ENCODE measurements at regions not wholly inside any gene's neighbourhood (a gene's known extent, or its start where the extent isn't known, plus 50 kb on each side); places are given as distances from the start of the nearest gene placed in this dataset.
"Not testable (repeated sequence)": the region's sequence is repeated elsewhere in the genome, so short reads cannot be mapped to it uniquely, and the experiment has no call there.

DNA sequence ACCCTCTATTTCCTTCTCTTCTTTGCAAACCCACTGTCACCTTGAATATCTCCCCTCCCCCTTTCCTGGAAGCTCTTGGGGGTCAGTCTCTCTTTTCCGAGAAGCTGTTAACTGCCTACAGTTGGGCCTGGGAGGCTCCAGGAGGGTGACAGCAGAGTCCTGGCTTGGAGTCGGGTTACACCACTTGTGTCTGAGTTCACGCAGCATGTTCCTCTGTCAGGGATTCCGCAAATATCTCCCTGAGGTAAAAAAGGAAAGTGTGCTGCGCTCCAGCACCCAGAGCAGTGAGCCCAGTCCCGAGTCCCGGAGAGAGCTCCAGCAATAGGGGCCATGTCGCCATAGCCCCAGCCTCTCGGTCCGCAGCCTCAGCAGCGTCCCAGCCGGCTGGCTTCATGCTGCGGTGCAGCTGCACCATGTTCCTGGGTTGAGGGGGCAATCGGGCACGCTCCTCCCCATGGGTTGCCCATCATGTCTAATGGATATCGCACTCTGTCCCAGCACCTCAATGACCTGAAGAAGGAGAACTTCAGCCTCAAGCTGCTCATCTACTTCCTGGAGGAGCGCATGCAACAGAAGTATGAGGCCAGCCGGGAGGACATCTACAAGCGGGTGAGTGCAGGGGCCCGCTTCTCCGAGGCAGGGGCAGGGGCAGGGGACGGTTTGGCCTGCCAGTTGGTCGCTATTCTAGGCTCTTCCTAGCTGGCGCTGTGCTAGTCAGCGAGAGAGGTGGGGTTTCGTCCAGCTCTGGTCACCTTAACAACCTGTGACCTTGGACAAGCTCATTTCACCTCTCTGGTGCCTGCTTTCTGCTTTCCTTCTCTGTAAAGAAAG is 101.3 kb upstream of the SEC22B start:
- not testable (repeated sequence) for DNase-seq

DNA sequence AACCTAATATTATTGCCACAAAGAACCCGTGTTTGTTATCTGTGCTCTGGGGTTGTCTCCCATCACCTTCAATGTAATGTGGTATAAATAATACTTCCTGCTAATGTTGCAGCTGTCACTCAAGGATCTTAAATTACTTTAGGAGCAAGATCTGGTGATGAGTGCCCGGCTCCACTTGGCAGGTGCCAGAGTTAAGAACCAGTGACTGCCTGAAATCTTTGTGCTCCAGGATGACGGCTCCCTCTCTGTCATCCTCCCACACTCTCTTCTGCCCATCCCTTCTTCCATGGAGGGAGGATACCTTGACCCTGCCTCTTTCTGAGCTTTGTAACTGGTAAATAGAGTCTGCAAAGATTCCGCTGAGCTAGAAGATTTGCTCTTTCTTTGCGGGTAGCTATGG is 100.4 kb upstream of the SEC22B start:
- not testable (repeated sequence) for DNase-seq

DNA sequence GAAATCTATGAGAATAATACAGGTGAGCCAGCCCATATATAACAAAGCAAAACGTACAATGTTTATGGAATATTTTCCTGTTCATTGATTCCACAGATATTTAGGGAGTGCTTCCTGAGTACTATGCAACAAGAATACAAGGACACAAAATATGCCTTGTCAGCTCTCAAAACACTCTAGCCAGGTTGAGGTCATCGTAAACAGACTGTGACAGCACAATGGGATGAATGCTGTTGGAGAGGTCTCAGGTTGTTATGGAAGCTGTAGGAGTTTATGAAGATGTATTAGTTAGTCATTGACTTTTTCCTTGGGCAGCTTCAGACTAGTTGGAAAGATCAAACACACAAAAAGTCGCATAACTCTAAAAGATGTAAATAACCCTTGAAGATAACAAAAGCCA is 98.1 kb upstream of the SEC22B start:
- DNase-seq: not testable (repeated sequence)

DNA sequence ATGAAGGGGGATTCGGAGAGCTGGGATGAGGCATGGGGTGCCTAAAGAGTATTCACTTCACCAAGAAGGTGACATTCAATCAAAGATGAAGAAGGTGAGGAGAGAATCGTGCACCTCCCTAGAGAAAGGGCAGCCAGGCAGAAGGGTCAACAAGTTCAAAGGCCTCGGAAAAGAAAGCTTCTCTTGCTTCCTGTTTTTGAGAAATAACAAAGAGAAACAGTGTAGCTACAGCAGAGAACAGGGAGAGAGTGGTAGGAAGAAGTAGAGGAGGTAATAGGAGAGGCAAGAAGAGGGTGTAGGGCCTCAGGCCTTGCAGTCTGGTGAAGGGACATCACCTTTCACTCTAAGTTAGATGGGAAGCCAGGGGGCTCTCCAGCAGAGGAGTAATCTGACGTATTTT is 97.0 kb upstream of the SEC22B start:
- not testable (repeated sequence) for DNase-seq

DNA sequence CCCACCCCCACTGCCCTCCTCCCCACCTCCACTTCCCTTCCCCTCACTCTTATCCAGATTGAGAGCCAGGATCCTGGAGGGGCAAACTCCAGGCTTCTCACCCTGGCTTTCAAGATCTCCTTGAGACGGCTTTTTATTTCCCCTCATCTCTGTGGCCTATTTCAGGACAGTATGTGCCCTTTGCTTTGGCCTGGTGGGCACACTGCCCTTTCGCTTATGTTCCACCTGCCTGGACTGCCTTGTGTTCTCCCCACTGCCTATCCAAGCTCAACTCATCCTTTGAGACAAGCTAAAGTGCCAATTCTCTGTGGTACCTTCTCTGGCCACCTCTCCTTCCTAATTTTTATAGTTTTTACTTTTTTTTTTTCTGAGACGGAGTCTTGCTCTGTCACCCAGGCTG is 95.9 kb upstream of the SEC22B start:
- not testable (repeated sequence) for DNase-seq

DNA sequence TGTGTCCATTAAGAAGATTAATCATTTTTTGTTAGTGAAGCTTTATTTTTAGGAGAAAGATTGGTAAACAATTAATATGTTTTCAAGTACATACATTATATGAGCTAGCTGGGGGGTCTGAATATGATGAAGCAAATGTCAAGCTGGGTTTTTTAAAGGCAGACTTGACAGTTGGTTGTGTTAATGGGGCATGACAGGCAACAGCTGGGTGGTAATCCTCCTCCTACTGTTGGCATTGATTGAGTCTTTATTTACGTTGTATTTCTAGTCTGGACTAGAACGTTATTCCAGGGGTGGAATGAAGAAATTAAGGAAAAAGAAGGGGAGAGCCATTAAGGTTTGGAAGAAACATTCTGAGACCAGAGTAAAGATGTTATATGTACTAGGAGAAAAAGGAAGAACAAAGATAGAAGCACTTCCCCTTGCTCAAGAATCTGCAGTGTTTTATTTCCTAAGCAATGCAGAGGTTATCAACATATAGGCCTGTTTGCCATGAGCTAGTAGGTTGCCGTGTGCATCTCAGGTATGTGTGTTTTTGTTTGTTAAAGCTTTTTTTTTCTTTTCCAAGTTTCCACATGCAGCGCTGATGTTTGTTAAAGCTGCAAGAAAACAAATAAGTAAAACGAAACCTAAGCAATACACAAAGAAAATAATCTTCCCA is 95.4 kb upstream of the SEC22B start:
- DNase-seq: not testable (repeated sequence)

DNA sequence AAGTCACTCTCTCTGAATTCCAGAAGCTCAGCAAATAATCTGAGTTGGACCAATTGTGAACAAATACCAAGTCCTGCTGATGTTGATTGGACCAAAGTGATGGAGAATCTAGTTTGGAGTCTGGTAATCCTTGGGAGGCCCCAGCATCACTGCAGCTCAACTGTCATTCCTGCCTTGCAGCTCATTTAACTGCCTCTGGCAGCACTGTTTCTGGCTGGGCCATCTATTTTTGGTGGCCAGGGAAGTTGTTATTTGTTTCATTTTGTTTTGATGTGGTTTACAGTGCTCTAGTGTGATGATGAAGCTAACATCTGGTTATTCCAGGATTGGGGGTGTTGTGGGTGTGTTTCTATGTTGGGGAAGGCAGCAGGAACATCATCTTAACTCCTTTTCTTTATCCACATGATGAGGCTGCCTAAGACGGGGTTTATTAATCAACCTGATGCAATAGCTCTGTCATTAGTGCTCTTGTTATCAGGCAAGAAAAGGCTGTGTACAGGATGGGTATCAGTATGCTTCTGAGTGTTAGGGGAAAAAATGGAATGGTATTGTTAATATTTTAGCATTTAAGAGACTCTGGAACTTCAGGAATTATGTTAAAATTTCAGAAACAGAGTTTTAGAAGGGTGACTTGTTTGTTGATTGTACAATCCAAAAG is 91.7 kb upstream of the SEC22B start:
- DNase-seq: not testable (repeated sequence)

DNA sequence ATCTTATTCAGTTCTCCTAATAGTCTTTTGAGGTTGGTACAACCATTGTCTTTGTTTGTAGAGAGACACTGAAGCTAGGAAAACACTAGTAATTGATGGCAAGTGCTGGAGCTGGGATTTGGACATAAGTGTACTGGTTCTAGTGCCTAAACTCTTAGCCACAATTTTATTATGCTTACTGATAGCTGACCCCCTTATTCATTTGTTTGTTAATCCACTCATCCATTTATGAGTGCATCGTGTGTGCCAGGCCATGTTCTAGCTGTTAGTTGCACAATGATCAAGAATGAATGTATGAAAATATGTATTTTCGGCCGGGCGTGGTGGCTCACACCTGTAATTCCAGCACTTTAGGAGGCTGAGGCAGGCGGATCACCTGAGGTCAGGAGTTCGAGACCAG is 88.2 kb upstream of the SEC22B start:
- DNase-seq: not testable (repeated sequence)

DNA sequence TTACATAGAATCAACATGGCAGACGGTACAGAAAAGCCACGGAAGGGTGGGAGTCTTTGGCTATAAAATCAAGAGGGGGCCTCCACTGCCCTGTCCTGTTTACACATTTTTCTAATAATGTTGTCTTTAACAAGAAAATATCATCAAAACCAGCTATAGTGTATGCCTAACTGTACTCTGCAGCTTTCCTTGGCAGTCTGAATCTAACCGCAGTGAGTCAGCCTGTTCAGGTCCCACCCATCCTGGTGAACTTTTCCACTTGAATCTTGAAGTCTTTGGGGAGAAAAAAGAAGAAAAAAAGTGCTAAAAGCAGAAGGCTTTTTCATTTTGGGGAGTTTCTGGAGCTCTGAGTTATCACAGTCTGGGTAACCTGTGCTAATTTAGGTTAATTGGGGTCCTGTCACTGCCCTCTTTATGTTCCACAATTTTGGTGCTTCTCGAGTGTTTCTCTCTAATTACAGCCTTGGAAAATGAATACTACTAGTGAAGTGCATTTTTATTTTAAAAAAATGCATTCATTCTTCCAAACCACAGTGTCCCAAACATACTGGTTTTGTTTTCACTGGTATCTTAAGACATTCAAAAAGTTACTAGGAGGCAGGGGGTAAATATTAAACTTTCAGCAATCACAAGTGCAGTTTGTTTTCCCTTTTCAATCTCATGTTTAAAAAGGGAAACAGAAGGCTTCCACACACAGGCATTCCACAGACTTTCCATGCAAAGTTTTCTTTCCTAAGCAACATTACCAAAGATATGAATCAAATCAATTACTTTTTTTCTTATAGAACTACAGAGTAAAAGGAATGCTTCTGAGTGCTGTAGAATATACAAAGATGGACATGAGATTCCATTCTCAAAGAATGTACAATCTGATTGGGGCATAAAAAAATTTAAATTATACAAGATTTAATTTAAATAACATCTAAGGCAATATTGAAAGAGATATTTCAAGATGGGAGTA is 86.8 kb upstream of the SEC22B start:
- DNase-seq: not testable (repeated sequence)

DNA sequence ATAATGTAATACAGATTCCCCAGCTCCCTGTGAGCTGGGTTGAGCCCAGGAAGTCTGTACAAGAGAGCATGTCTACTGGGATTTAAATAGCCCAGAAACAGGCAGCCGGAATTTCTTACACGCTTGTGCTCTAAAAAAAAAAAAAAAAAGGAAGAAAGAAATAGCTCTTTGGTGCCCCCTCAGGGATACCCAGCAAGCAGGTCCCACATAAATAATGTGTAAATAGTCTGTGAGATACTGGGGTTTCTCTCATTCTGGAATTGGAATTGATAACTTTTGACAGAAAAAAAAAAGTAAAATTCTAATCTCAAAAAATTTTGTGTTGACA is 81.4 kb upstream of the SEC22B start:
- not testable (repeated sequence) for DNase-seq

DNA sequence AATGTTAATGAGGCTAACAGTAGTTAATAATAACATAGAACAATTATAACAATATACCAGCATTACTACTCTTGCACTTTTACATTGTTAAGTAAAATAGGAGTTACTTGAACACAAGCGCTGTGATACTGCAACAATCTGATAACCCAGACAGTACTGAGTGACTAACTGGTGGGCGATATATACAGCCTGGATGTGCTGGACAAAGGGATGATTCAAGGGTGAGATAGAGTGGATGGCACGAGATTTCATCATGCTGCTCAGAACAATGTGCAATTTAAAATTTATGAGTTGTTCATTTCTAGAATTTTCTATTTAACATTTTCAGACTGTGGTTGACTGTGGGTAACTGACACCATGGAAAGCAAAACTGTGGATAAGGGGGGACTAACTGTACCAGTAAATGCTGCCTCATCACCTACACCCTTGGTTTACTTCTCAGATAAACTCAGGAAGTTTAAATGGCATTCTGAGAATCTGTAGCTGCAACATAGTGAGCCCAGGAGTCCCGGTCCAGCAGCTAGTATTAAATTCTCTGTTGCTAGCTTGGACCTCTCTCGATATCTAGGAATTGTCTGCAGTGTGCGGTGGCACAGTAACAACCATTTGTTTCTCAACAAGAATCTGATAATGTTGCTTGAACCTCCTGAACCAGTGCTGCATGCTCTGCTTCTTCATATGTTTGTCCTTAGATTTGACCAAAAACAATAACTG is 80.9 kb upstream of the SEC22B start:
- not testable (repeated sequence) for DNase-seq

DNA sequence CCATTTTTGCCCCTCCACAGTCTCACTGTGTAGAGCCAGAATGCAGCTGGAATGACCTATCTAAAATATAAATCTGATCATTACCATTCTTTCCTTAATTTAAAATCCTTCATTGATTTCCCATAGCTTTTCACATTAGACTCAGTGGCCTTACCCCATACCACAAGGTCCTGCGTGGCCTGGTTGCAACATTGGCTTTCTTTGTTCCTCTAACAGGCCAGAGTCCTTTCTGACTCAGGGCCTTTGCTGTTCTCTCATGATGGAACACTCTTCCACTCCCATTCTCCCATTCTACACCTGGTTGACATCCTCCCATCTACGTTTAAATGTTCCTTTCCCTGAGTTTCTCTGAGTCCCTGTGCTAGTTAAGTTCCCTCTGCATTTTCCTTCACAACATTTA is 74.4 kb upstream of the SEC22B start:
- not testable (repeated sequence) for DNase-seq

DNA sequence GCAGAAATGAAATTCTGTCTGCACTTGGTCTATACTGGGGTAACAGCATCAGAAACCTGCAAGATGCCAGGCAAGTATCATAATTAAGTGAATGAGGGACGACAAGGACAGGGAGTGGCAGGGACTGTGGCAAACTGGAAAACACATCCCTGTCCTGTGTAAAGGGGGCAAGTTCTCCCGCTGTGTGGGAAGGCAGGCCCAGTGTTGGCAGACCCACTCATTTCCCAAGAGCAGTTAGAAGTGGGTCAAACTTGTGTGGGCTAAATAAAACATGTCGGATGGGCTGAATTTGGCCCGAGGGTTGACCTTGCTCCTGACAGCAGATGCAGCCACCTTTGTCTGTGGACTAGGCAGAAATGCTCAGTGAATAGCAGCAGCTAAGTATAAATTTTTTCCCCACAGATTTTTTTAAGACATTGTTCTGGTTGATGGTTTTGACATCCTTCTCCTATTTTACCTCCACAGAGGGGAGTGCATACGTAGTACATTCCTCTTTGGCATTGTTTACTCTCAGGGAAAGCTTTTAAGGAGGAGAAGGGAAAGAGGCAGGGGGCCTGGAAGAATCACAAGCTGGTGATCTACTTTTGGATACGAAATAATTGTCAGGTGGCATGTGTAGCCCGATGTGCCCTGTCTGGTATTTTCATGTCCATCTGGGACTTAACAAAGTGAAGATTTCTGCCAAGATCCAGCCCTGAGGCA is 72.6 kb upstream of the SEC22B start:
- not testable (repeated sequence) for DNase-seq

DNA sequence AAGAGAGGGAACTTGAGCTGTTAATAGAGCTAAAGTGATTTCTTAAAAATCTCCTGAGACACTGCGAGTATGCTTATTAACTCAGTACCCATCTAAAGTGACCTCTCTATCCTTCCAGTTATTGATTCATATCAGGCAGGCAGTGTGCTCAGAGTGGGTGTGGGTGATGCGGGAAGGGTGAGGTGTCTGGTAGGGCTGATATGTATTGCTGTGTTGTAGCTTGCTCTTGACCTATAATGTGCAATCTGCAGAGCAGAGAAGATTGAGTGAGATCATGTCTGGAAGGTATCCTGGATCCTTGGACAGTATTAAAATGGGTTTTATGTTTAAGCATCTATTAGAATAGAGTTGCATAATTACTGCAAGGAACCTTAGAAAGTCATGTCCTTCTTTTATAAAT is 71.9 kb upstream of the SEC22B start:
- DNase-seq: not testable (repeated sequence)

DNA sequence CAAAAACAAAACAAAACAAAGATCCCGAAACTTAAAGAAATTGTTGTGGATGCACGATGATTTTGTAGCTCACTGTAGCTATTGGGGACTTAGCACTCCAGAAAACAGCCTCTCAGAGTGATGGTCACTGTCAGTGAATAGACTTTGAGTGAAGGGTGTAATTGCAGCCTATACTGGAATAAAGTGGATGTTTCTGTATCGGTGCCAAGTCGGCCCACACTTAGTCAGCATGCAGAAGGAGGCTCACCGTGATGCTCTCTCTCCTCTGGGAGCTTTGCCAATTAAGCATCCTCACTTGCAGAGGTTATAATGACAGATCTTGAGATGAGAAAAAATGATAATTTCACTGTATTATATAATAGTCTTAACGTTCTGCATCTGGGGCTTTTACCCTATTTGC is 67.5 kb upstream of the SEC22B start:
- not testable (repeated sequence) for DNase-seq

DNA sequence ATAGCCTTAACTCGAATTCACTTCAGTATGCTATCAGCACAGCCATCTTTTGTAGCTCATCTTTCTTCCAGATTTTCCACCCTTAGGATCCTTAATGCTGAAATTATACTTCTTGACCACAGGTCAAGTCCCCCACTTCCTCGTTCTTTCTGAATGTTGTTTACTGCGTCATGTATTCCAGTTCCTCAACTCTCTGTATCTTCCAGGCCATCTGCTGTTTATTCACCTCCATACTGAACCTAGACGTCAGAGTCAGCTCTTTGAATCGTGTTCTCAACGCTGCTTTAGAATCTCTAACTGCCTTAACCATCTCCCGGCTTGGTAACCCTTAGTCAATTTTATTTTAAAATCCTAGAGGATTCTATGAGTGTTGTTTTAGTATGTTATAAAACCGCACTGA is 66.3 kb upstream of the SEC22B start:
- not testable (repeated sequence) for DNase-seq

DNA sequence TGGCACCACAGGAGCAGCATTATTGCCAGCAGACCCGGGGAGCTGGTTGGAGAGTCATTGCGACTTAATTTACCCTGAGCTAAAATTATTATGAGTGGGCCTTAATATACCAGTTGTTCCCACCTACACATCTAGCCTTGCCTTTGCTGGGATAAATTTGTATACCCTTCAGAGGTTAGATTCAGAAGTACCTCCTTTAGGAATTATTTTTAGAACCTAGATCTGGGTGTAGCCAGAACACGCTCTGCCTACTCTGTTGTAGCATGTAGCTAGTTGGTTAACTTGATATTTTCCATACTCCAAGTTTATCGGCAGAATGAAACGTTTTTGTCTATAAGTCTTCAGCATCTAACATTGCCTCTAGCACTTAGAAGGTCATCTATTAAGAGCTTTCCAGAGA is 65.5 kb upstream of the SEC22B start:
- not testable (repeated sequence) for DNase-seq

DNA sequence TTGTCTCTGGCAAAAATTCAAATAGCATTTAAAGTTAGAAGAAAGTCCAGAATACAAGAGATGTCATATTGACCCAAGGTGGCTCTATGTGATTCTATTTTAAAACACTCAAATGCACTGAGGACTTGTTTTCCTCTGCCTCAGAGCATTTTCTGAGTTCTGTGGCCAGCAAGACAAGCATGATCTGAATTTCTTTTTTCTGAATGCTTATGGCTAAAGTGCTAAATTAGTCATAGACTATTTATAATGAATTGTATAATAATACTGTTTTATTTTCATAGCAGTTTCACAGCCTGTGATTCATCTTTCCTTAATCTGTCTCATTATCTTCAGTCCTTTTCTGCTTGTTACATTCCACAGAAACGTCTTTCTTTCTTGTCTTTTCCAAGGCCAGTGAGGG is 63.9 kb upstream of the SEC22B start:
- DNase-seq: not testable (repeated sequence)

DNA sequence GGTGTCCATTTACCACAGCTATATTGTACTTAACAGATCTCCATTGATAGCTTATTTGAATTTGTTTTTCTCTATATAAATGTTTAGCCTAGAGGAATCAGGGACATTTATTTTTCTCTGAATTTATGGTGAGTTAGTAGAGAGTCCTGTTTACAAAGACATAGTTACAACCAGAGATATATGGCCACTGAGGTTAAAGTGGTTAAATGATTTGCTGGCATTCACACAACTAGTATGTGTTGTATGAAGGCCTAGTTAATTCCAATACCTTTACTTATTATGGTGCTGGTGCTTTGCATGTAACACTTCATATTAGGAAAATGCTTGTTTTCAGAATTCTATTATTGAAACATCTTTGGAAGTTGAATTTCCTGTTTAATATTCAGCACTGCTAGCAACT is 63.0 kb upstream of the SEC22B start:
- not testable (repeated sequence) for DNase-seq

DNA sequence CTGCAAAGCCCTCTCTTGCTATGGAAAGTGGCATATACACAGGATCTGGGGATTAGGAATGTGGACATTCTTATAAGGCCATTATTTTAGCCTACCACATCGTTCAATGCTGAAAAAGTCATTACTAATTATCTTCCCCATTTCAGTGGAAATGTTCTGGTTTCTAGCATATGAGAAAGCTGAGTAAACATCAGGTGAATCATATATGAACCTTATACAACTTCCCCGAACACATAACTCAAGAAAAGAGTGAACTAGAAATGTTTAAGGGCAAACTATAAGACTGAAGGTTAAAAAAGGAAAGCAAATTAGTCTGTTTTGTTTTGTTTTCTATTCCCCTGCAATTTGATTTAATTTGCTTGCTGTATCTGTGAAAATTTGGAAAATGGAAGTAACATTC is 62.5 kb upstream of the SEC22B start:
- DNase-seq: not testable (repeated sequence)

DNA sequence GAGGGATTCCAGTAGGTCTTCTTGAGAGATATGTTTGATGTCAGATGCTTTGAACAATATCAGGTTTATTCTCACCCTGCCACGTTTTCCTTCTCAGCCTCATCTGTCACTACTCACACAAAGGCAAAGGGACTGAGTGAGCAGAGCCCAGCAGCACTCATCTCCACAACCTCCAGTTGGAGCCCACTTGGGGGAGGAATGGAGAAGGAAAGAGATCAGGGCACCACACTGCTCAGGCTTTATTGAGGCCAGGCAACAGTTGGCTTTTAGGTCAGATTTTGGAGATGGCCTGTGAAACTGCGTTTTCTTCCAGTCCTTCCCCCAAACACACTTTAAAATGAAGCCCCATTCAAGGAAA is 57.3 kb upstream of the SEC22B start:
- not testable (repeated sequence) for DNase-seq
